GM23338 (cell line): ENCODE measurements at regions not wholly inside any gene's neighbourhood (a gene's known extent, or its start where the extent isn't known, plus 50 kb on each side); places are given as distances from the start of the nearest gene placed in this dataset.

Experiments used
- CREB1 ChIP-seq: fragments of 250-450 bp; sonication (Bioruptor Pico); IDR thresholded peaks from 2 replicates; pipeline ENCODE4 v1.5.0; 2020; ENCODE audit warnings: low read depth, mild to moderate bottlenecking, moderate library complexity
- CTCF ChIP-seq, 2 experiments: fragments of 200-600 bp in 1 of 2; sonication (generic) in 1 of 2; conservative IDR thresholded peaks; 2 replicates each; pipeline versions ENCODE4 v1.5.1 to v1.6.1; 2016 to 2017; ENCODE audit warnings: antibody characterized with exemption in 2 of 2, low read depth in 2 of 2, mild to moderate bottlenecking in 2 of 2, moderate library complexity in 1 of 2
- EZH2 ChIP-seq: fragments of 200-600 bp; sonication (generic); IDR thresholded peaks from one replicate; pipeline ENCODE4 v1.8.0; 2017; ENCODE audit warnings: antibody characterized with exemption, mild to moderate bottlenecking, low read depth; ENCODE audit not compliant: unreplicated experiment
- NANOG ChIP-seq: IDR thresholded peaks from 2 replicates; pipeline ENCODE4 v1.6.1; 2016; ENCODE audit warnings: antibody characterized with exemption, borderline replicate concordance
- POLR2AphosphoS5 ChIP-seq: IDR thresholded peaks from 2 replicates; pipeline ENCODE4 v1.6.1; 2016; ENCODE audit warnings: antibody characterized with exemption, low read depth
- TF ChIP-seq, protein P1 (sequence below): IDR thresholded peaks from one replicate; pipeline ENCODE4 v1.6.1; 2018; ENCODE audit warnings: antibody characterized with exemption; ENCODE audit not compliant: unreplicated experiment

DNA sequence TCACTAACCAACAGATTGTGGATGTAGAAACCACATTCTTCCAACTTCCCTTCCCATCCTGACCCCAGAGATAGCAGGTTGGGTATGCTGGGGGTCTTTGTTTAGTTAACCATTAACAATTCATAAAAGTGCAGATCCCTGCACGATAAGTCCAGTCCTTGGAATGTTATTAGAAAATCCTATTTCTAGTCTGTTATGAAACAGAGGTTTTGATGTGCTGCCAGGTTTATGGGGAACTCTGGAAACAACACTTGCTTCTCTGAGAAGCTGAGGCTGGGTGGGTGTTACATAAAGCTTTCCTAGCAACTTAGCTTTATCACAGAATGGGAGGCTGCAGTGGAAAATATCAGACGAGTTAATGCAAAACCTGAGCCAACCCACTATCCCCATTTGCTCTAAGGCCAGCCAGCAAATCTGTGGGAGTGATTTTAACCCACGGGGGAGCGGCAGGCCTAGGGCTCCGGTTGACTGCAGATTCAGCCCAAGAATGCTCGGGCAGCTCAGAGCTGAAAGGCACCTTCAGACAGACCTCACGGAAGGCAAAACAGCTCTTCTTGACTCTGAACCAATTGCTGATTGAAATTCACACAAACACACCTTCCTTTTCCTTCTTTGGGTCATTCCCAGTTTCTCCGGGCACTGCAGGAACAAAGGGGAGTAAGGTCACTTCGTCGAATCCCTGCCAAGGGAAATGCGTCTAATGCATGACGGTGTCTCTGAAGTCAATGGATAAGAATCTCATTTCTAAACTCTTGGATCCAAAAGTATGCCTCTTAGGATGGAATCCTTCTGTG lies 111.7 kb upstream of the IRF2BP2 start:
- TF ChIP-seq CTCF (conservative IDR thresholded peaks at IDR 0.05; ENCODE audit: low read depth in 2 of 2) (no peak), POLR2AphosphoS5 (no peak), NANOG (no peak), CREB1 (CRISPR knock-in tag) (no peak), EZH2 (no peak)
- TF ChIP-seq, protein P1, sequence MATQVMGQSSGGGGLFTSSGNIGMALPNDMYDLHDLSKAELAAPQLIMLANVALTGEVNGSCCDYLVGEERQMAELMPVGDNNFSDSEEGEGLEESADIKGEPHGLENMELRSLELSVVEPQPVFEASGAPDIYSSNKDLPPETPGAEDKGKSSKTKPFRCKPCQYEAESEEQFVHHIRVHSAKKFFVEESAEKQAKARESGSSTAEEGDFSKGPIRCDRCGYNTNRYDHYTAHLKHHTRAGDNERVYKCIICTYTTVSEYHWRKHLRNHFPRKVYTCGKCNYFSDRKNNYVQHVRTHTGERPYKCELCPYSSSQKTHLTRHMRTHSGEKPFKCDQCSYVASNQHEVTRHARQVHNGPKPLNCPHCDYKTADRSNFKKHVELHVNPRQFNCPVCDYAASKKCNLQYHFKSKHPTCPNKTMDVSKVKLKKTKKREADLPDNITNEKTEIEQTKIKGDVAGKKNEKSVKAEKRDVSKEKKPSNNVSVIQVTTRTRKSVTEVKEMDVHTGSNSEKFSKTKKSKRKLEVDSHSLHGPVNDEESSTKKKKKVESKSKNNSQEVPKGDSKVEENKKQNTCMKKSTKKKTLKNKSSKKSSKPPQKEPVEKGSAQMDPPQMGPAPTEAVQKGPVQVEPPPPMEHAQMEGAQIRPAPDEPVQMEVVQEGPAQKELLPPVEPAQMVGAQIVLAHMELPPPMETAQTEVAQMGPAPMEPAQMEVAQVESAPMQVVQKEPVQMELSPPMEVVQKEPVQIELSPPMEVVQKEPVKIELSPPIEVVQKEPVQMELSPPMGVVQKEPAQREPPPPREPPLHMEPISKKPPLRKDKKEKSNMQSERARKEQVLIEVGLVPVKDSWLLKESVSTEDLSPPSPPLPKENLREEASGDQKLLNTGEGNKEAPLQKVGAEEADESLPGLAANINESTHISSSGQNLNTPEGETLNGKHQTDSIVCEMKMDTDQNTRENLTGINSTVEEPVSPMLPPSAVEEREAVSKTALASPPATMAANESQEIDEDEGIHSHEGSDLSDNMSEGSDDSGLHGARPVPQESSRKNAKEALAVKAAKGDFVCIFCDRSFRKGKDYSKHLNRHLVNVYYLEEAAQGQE: no peak
